ENCODE measurements at regions not wholly inside any gene's neighbourhood (a gene's known extent, or its start where the extent isn't known, plus 50 kb on each side); places are given as distances from the start of the nearest gene placed in this dataset.

DNA sequence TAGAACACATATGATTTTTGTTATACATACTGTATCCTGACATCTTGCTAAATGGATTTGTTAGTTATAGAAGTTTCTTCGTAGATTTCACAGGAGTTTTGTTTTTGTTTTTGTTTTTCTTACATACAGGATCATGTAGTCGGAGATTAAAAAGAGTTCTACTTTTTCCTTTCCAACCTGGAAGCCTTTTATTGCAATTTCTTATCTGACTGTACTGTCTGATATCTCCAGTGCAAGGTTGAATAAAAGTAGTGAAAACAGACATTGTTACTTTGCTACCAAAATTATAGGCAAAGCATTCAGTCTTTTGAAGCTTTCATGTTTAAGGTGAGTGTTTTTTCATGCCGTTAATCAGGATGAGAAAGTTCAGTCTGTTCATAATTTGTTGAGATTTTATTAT is 117.4 kb upstream of the PRSS3 start:
- H3K4me1 ChIP-seq = peaks cover 6% of the 10 kb centered on the region
- H3K27me3 ChIP-seq = peaks cover 39% of the 10 kb centered on the region
- no peaks in the 10 kb centered on the region for H3K9me3 ChIP-seq
- H3K36me3 ChIP-seq = no peaks in the 10 kb centered on the region
- no peak overlapping the region for H3K4me3 ChIP-seq
- no peak overlapping the region for H3K27ac ChIP-seq
- no peak for DNase-seq (ENCODE audit: low spot score in 2 of 2)
- TF ChIP-seq POLR2AphosphoS5 (IDR thresholded peaks at IDR 0.05) (no peak), POLR2A (IDR thresholded peaks at IDR 0.05) (no peak), CTCF (IDR thresholded peaks at IDR 0.05) (no peak), EP300 (IDR thresholded peaks at IDR 0.05) (no peak)
- WGBS = 92% methylated on average over 3 of the region's 3 CpGs

DNA sequence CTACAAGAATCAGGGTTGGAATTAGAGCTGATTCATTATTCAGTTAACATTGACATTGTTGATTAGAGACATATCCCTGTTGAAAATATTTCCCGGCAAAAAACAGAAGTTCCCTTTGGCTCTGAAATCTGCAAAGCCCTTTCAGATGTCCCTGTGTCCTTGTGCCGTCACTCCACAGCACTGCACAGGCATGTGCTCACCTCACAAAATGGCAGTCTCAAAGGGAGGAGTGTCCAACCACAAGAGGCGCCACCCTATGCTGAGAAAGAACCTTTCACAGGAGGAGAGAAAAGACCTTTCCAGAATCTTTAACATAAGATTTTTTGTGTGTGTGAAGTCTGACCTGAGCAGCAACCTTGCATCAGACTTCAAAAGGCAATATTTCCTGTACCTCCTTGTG is 112.8 kb upstream of the PRSS3 start:
- no peak for TF ChIP-seq POLR2A (IDR thresholded peaks at IDR 0.05)
- TF ChIP-seq POLR2AphosphoS5 (IDR thresholded peaks at IDR 0.05) = no peak
- no peak for TF ChIP-seq CTCF (IDR thresholded peaks at IDR 0.05)
- TF ChIP-seq EP300 (IDR thresholded peaks at IDR 0.05) = no peak
- no peak for DNase-seq (ENCODE audit: low spot score in 2 of 2)
- no peaks in the 10 kb centered on the region for H3K36me3 ChIP-seq
- 91% methylated on average over 3 of the region's 3 CpGs for WGBS
- peaks cover 11% of the 10 kb centered on the region for H3K27me3 ChIP-seq
- H3K27ac ChIP-seq = no peak overlapping the region
- no peaks in the 10 kb centered on the region for H3K9me3 ChIP-seq
- no peaks in the 10 kb centered on the region for H3K4me1 ChIP-seq
- H3K4me3 ChIP-seq = no peak overlapping the region

DNA sequence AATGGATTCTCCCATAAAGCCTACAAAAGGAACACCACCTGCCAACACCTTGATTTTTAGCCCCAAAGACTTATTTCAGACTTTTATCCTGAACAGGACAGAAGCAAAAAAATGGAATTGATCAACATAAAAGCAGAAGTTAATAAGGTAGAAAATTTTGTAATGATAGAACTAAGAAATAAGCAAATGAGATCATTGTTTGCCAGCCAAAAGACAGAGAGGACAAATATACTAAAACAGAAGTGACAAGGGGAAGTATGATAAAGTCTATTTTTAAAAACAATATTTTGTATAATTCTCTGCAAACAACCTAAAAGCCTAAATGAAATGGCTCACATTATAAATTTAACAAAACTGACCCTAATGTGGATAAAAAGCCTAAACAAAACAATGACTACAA is 110.5 kb upstream of the PRSS3 start:
- H3K27ac ChIP-seq = no peak overlapping the region
- H3K4me1 ChIP-seq = no peaks in the 10 kb centered on the region
- peaks cover 3% of the 10 kb centered on the region for H3K27me3 ChIP-seq
- H3K36me3 ChIP-seq = no peaks in the 10 kb centered on the region
- no peak overlapping the region for H3K4me3 ChIP-seq
- TF ChIP-seq POLR2A (IDR thresholded peaks at IDR 0.05) (no peak), EP300 (IDR thresholded peaks at IDR 0.05) (no peak), POLR2AphosphoS5 (IDR thresholded peaks at IDR 0.05) (no peak), CTCF (IDR thresholded peaks at IDR 0.05) (no peak)
- no peak for DNase-seq (ENCODE audit: low spot score in 2 of 2)
- no peaks in the 10 kb centered on the region for H3K9me3 ChIP-seq

GRCh38 chr9:33686942-33687341 is 108.4 kb upstream of the PRSS3 start:
- 83% methylated on average over 4 of the region's 4 CpGs for WGBS
- no peaks in the 10 kb centered on the region for H3K4me1 ChIP-seq
- DNase-seq (ENCODE audit: low spot score in 2 of 2) = no peak

GRCh38 chr9:33687779-33688178 is 107.6 kb upstream of the PRSS3 start:
- WGBS = 10% methylated on average over 2 of the region's 2 CpGs
- Histone ChIP-seq H3K36me3 (no peaks in the 10 kb centered on the region), H3K9me3 (no peaks in the 10 kb centered on the region), H3K27ac (no peak overlapping the region), H3K4me1 (no peaks in the 10 kb centered on the region), H3K4me3 (no peak overlapping the region), H3K27me3 (no peaks in the 10 kb centered on the region)
- TF ChIP-seq EP300 (IDR thresholded peaks at IDR 0.05) (no peak), CTCF (IDR thresholded peaks at IDR 0.05) (no peak), POLR2A (IDR thresholded peaks at IDR 0.05) (no peak), POLR2AphosphoS5 (IDR thresholded peaks at IDR 0.05) (no peak)
- DNase-seq (ENCODE audit: low spot score in 2 of 2) = no peak

More at GRCh38 chr9:33686942-33687341, 108.4 kb upstream of the PRSS3 start:
- Histone ChIP-seq H3K9me3 (no peaks in the 10 kb centered on the region), H3K4me3 (no peak overlapping the region), H3K27ac (no peak overlapping the region), H3K36me3 (no peaks in the 10 kb centered on the region), H3K27me3 (no peaks in the 10 kb centered on the region)
- TF ChIP-seq EP300 (IDR thresholded peaks at IDR 0.05) (no peak), POLR2AphosphoS5 (IDR thresholded peaks at IDR 0.05) (no peak), POLR2A (IDR thresholded peaks at IDR 0.05) (no peak), CTCF (IDR thresholded peaks at IDR 0.05) (no peak)
